DMS79 (cell line): ENCODE measurements at regions not wholly inside any gene's neighbourhood (a gene's known extent, or its start where the extent isn't known, plus 50 kb on each side); places are given as distances from the start of the nearest gene placed in this dataset.

ENCODE experiments used
- DNase-seq: peaks from one replicate; lab custom pipeline; 2025; lab: John Stamatoyannopoulos, UW

- DNase-seq: no peak
Observed at GRCh38 chr7:125033506-125033905, 103.9 kb upstream of the POT1 start.

- no peak for DNase-seq
Observed at GRCh38 chr7:125032943-125033342, 103.3 kb upstream of the POT1 start.

GRCh38 chr7:125030756-125031387 is 101.2 kb upstream of the POT1 start:
- no peak for DNase-seq

- no peak for DNase-seq
Observed at GRCh38 chr7:125025620-125026019, 96.0 kb upstream of the POT1 start.

GRCh38 chr7:125020801-125021200 is 91.2 kb upstream of the POT1 start:
- no peak for DNase-seq

GRCh38 chr7:125010540-125010939 is 80.9 kb upstream of the POT1 start:
- DNase-seq: no peak

GRCh38 chr7:124996778-124997177 is 67.2 kb upstream of the POT1 start:
- no peak for DNase-seq

GRCh38 chr7:124992851-124993562 is 63.4 kb upstream of the POT1 start:
- DNase-seq: no peak

- no peak for DNase-seq
Observed at GRCh38 chr7:124989911-124990310, 60.3 kb upstream of the POT1 start.
